AG09319 (cell line): ENCODE measurements at regions not wholly inside any gene's neighbourhood (a gene's known extent, or its start where the extent isn't known, plus 50 kb on each side); places are given as distances from the start of the nearest gene placed in this dataset.

Experiments
- DNase-seq: peaks from one replicate; pipeline ENCODE4 v3.0.0-alpha.2; 2010; ENCODE audit warnings: low read depth; ENCODE audit errors: extremely low read depth
- CTCF ChIP-seq: IDR thresholded peaks from 2 replicates; pipeline ENCODE4 v1.5.1; 2011; ENCODE audit warnings: low read depth, mild to moderate bottlenecking, inconsistent platforms, low read length, moderate library complexity

DNA sequence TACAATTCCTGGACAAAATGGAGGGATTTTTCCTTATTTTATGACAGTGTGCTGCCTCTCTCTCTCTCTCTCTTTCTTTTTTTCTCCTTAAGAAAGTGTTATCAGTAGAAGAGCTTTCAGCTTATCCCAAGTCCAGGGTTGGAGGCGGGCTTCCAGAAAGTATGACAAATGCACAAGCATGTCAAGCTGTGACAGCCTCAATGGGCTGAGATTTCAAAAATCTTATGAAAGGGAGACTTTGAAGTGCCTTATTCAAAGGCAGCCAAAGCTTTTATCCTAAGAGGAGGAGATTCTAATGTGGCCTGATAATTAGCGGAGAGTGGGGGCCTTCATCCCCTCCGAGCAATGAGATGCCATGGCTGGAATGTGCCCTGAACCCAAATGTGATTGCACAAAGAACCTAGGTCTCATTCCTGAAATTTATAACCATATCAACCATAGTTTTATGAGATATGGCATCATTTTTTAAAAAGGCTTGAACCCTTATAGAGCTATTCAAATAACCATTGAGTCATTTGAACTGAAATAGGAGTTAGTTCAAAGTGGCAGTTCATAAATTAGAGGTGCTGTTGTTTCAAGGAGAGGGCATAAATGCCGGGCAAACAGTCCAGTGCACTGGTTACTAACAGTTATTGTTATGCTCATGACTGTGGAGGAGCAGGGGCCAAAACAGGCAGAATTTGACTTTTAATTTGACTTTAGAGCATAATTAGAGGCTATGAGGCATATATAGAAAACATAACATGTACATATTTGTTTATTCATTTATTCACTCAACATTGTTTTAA lies 261.6 kb upstream of the THRB start:
- TF ChIP-seq CTCF, result no peak
- DNase-seq, result no peak

GRCh38 chr3:24763393-24763792 lies 268.7 kb upstream of the THRB start:
- TF ChIP-seq CTCF, result no peak
- DNase-seq, result no peak

DNA sequence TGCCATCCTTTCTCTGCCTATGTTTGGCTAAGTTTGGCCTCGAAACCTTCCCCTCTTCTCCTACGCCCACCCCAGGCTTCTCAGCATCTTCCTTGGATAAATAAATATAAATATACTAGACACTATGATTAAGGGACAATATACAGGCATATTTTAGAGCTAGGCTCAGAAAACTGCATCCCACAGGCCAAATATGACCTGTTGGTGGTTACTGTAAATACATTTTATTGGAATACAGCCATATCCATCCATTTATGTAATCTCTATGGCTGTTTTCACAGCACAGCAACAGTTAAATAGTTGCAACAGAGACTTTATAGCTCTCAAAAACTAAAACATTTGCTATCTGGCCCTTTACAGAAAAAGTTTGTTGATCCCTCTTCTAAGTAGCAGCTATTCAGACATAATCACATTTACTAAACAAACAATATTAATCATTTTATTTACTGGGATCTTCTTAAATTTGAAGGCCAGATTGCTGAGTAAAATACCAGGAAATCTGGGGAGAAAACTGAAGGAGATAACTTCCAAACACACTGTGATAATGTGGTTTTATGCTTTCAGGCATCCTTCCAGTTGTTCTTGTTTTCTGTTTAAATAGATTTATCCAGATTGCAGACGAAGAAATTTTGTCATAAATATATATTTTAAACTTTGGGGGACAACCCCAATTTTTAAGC lies 269.7 kb upstream of the THRB start:
- TF ChIP-seq CTCF, result no peak
- no peak for DNase-seq

GRCh38 chr3:24765399-24765798 lies 270.7 kb upstream of the THRB start:
- no peak for TF ChIP-seq CTCF

DNA sequence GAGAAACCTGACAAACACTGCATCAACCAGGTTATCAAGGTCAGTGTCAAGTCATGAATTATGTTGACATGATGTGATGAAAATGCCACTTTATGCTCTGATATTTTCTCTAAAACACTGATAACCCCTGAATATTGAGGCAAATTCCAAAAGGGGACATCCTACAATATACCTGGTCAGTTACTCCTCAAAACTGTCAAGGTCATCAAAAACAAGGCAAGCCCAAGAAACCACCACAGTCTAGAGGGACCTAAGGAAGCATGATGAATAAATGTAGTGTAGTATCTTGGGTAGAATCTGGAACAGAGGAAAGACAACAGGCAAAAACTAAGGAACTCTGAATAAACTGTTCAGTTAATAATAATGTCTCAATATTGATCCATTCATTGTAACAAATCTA lies 275.3 kb upstream of the THRB start:
- no peak for DNase-seq
- TF ChIP-seq CTCF, result no peak

More at GRCh38 chr3:24765399-24765798, 270.7 kb upstream of the THRB start:
- no peak for DNase-seq

GRCh38 chr3:24773798-24774197 lies 279.1 kb upstream of the THRB start:
- peak; percentile 90 for TF ChIP-seq CTCF
- DNase-seq, result peak; percentile 27

- TF ChIP-seq CTCF, result no peak
- no peak for DNase-seq
Observed at GRCh38 chr3:24780991-24781390, 286.3 kb upstream of the THRB start.
